ENCODE measurements at regions not wholly inside any gene's neighbourhood (a gene's known extent, or its start where the extent isn't known, plus 50 kb on each side); places are given as distances from the start of the nearest gene placed in this dataset.

- peaks cover 2% of the 10 kb centered on the region; the same call in 1 of the 2 replicates for H3K27me3 ChIP-seq (ENCODE audit: control insufficient read depth, insufficient read depth, low read length)
- no peaks in the 10 kb centered on the region for H3K36me3 ChIP-seq (ENCODE audit: control insufficient read depth, insufficient read depth, low read length)
- H3K4me3 ChIP-seq (ENCODE audit: low read length), result no peak overlapping the region
- WGBS (ENCODE audit: insufficient coverage, insufficient read length), result no CpG with 5 or more reads among the region's 5 CpGs
- no peaks in the 10 kb centered on the region for H3K9me3 ChIP-seq (ENCODE audit: control insufficient read depth, insufficient read depth, low read length)
- no peak overlapping the region for H3K27ac ChIP-seq (ENCODE audit: low read length)
- DNase-seq (ENCODE audit: low read depth, low spot score), result no peak
- H3K4me1 ChIP-seq (ENCODE audit: control insufficient read depth, insufficient read depth, low read length), result peaks cover 1% of the 10 kb centered on the region
Measured at GRCh38 chr11:113634940-113635575, 71.0 kb downstream of the TMPRSS5 start.

- no peaks in the 10 kb centered on the region for H3K36me3 ChIP-seq (ENCODE audit: control insufficient read depth, insufficient read depth, low read length)
- peaks cover 2% of the 10 kb centered on the region; the same call in 1 of the 2 replicates for H3K27me3 ChIP-seq (ENCODE audit: control insufficient read depth, insufficient read depth, low read length)
- no peak overlapping the region for H3K4me3 ChIP-seq (ENCODE audit: low read length)
- WGBS (ENCODE audit: insufficient coverage, insufficient read length), result no CpG with 5 or more reads among the region's 2 CpGs
- H3K27ac ChIP-seq (ENCODE audit: low read length), result no peak overlapping the region
- H3K4me1 ChIP-seq (ENCODE audit: control insufficient read depth, insufficient read depth, low read length), result peaks cover 7% of the 10 kb centered on the region
- no peaks in the 10 kb centered on the region for H3K9me3 ChIP-seq (ENCODE audit: control insufficient read depth, insufficient read depth, low read length)
- no peak for DNase-seq (ENCODE audit: low read depth, low spot score)
Measured at GRCh38 chr11:113632981-113633380, 73.1 kb downstream of the TMPRSS5 start.

- Histone ChIP-seq H3K9me3 (ENCODE audit: control insufficient read depth, insufficient read depth, low read length) (no peaks in the 10 kb centered on the region), H3K4me3 (ENCODE audit: low read length) (no peak overlapping the region), H3K4me1 (ENCODE audit: control insufficient read depth, insufficient read depth, low read length) (peaks cover 7% of the 10 kb centered on the region), H3K27me3 (ENCODE audit: control insufficient read depth, insufficient read depth, low read length) (peaks cover 4% of the 10 kb centered on the region; the same call in 1 of the 2 replicates), H3K27ac (ENCODE audit: low read length) (no peak overlapping the region), H3K36me3 (ENCODE audit: control insufficient read depth, insufficient read depth, low read length) (no peaks in the 10 kb centered on the region)
- WGBS (ENCODE audit: insufficient coverage, insufficient read length), result no CpG with 5 or more reads among the region's 8 CpGs
- no peak for DNase-seq (ENCODE audit: low read depth, low spot score)
Measured at GRCh38 chr11:113629562-113629961, 76.5 kb downstream of the TMPRSS5 start.

GRCh38 chr11:113628912-113629311 is 77.2 kb downstream of the TMPRSS5 start:
- peaks cover 7% of the 10 kb centered on the region for H3K4me1 ChIP-seq (ENCODE audit: control insufficient read depth, insufficient read depth, low read length)
- H3K9me3 ChIP-seq (ENCODE audit: control insufficient read depth, insufficient read depth, low read length), result no peaks in the 10 kb centered on the region
- no peaks in the 10 kb centered on the region for H3K36me3 ChIP-seq (ENCODE audit: control insufficient read depth, insufficient read depth, low read length)
- H3K27me3 ChIP-seq (ENCODE audit: control insufficient read depth, insufficient read depth, low read length), result peaks cover 4% of the 10 kb centered on the region; the same call in 1 of the 2 replicates
- no peak overlapping the region for H3K4me3 ChIP-seq (ENCODE audit: low read length)
- peak; percentile 72 for DNase-seq (ENCODE audit: low read depth, low spot score)
- H3K27ac ChIP-seq (ENCODE audit: low read length), result no peak overlapping the region
- no CpG with 5 or more reads among the region's 2 CpGs for WGBS (ENCODE audit: insufficient coverage, insufficient read length)

GRCh38 chr11:113627946-113628345 is 78.2 kb downstream of the TMPRSS5 start:
- no peak overlapping the region for H3K4me3 ChIP-seq (ENCODE audit: low read length)
- no peak overlapping the region for H3K27ac ChIP-seq (ENCODE audit: low read length)
- no peaks in the 10 kb centered on the region for H3K36me3 ChIP-seq (ENCODE audit: control insufficient read depth, insufficient read depth, low read length)
- no CpG with 5 or more reads among the region's 3 CpGs for WGBS (ENCODE audit: insufficient coverage, insufficient read length)
- peaks cover 7% of the 10 kb centered on the region for H3K4me1 ChIP-seq (ENCODE audit: control insufficient read depth, insufficient read depth, low read length)
- DNase-seq (ENCODE audit: low read depth, low spot score), result no peak
- H3K27me3 ChIP-seq (ENCODE audit: control insufficient read depth, insufficient read depth, low read length), result peaks cover 4% of the 10 kb centered on the region; the same call in 1 of the 2 replicates
- H3K9me3 ChIP-seq (ENCODE audit: control insufficient read depth, insufficient read depth, low read length), result no peaks in the 10 kb centered on the region

GRCh38 chr11:113627297-113627696 is 78.8 kb downstream of the TMPRSS5 start:
- DNase-seq (ENCODE audit: low read depth, low spot score), result no peak
- H3K9me3 ChIP-seq (ENCODE audit: control insufficient read depth, insufficient read depth, low read length), result no peaks in the 10 kb centered on the region
- peaks cover 4% of the 10 kb centered on the region; the same call in 1 of the 2 replicates for H3K27me3 ChIP-seq (ENCODE audit: control insufficient read depth, insufficient read depth, low read length)
- no peaks in the 10 kb centered on the region for H3K36me3 ChIP-seq (ENCODE audit: control insufficient read depth, insufficient read depth, low read length)
- H3K4me1 ChIP-seq (ENCODE audit: control insufficient read depth, insufficient read depth, low read length), result peaks cover 7% of the 10 kb centered on the region
- H3K4me3 ChIP-seq (ENCODE audit: low read length), result no peak overlapping the region
- no peak overlapping the region for H3K27ac ChIP-seq (ENCODE audit: low read length)
- no CpG with 5 or more reads among the region's 2 CpGs for WGBS (ENCODE audit: insufficient coverage, insufficient read length)

- H3K36me3 ChIP-seq (ENCODE audit: control insufficient read depth, insufficient read depth, low read length), result no peaks in the 10 kb centered on the region
- peaks cover 7% of the 10 kb centered on the region for H3K4me1 ChIP-seq (ENCODE audit: control insufficient read depth, insufficient read depth, low read length)
- H3K4me3 ChIP-seq (ENCODE audit: low read length), result no peak overlapping the region
- DNase-seq (ENCODE audit: low read depth, low spot score), result no peak
- peaks cover 4% of the 10 kb centered on the region; the same call in 1 of the 2 replicates for H3K27me3 ChIP-seq (ENCODE audit: control insufficient read depth, insufficient read depth, low read length)
- H3K27ac ChIP-seq (ENCODE audit: low read length), result no peak overlapping the region
- no peaks in the 10 kb centered on the region for H3K9me3 ChIP-seq (ENCODE audit: control insufficient read depth, insufficient read depth, low read length)
- WGBS (ENCODE audit: insufficient coverage, insufficient read length), result no CpG with 5 or more reads among the region's 2 CpGs
Measured at GRCh38 chr11:113626736-113627135, 79.4 kb downstream of the TMPRSS5 start.

- H3K4me3 ChIP-seq (ENCODE audit: low read length), result no peak overlapping the region
- no peak overlapping the region for H3K27ac ChIP-seq (ENCODE audit: low read length)
- H3K4me1 ChIP-seq (ENCODE audit: control insufficient read depth, insufficient read depth, low read length), result no peaks in the 10 kb centered on the region
- no peaks in the 10 kb centered on the region for H3K36me3 ChIP-seq (ENCODE audit: control insufficient read depth, insufficient read depth, low read length)
- WGBS (ENCODE audit: insufficient coverage, insufficient read length), result no CpG with 5 or more reads among the region's 1 CpG
- no peaks in the 10 kb centered on the region for H3K9me3 ChIP-seq (ENCODE audit: control insufficient read depth, insufficient read depth, low read length)
- DNase-seq (ENCODE audit: low read depth, low spot score), result no peak
- peaks cover 2% of the 10 kb centered on the region; the same call in 1 of the 2 replicates for H3K27me3 ChIP-seq (ENCODE audit: control insufficient read depth, insufficient read depth, low read length)
Measured at GRCh38 chr11:113623114-113623513, 83.0 kb downstream of the TMPRSS5 start.

GRCh38 chr11:113618360-113618759 is 87.7 kb downstream of the TMPRSS5 start:
- Histone ChIP-seq H3K9me3 (ENCODE audit: control insufficient read depth, insufficient read depth, low read length) (no peaks in the 10 kb centered on the region), H3K4me1 (ENCODE audit: control insufficient read depth, insufficient read depth, low read length) (no peaks in the 10 kb centered on the region; the same call in 1 of the 2 replicates), H3K27ac (ENCODE audit: low read length) (no peak overlapping the region), H3K36me3 (ENCODE audit: control insufficient read depth, insufficient read depth, low read length) (no peaks in the 10 kb centered on the region), H3K27me3 (ENCODE audit: control insufficient read depth, insufficient read depth, low read length) (no peaks in the 10 kb centered on the region), H3K4me3 (ENCODE audit: low read length) (no peak overlapping the region)
- no CpG with 5 or more reads among the region's 2 CpGs for WGBS (ENCODE audit: insufficient coverage, insufficient read length)
- no peak for DNase-seq (ENCODE audit: low read depth, low spot score)

GRCh38 chr11:113615773-113616172 is 90.3 kb downstream of the TMPRSS5 start:
- no peak for DNase-seq (ENCODE audit: low read depth, low spot score)
- no CpG with 5 or more reads among the region's 1 CpG for WGBS (ENCODE audit: insufficient coverage, insufficient read length)
- no peaks in the 10 kb centered on the region for H3K36me3 ChIP-seq (ENCODE audit: control insufficient read depth, insufficient read depth, low read length)

GRCh38 chr11:113615098-113615497 is 91.0 kb downstream of the TMPRSS5 start:
- Histone ChIP-seq H3K27ac (ENCODE audit: low read length) (no peak overlapping the region), H3K4me3 (ENCODE audit: low read length) (no peak overlapping the region), H3K4me1 (ENCODE audit: control insufficient read depth, insufficient read depth, low read length) (no peaks in the 10 kb centered on the region; the same call in 1 of the 2 replicates), H3K9me3 (ENCODE audit: control insufficient read depth, insufficient read depth, low read length) (no peaks in the 10 kb centered on the region), H3K36me3 (ENCODE audit: control insufficient read depth, insufficient read depth, low read length) (no peaks in the 10 kb centered on the region), H3K27me3 (ENCODE audit: control insufficient read depth, insufficient read depth, low read length) (no peaks in the 10 kb centered on the region)
- WGBS (ENCODE audit: insufficient coverage, insufficient read length), result no CpG with 5 or more reads among the region's 3 CpGs
- no peak for DNase-seq (ENCODE audit: low read depth, low spot score)

More at GRCh38 chr11:113615773-113616172, 90.3 kb downstream of the TMPRSS5 start:
- H3K4me1 ChIP-seq (ENCODE audit: control insufficient read depth, insufficient read depth, low read length), result no peaks in the 10 kb centered on the region; the same call in 1 of the 2 replicates
- H3K27ac ChIP-seq (ENCODE audit: low read length), result no peak overlapping the region
- H3K4me3 ChIP-seq (ENCODE audit: low read length), result no peak overlapping the region
- no peaks in the 10 kb centered on the region for H3K27me3 ChIP-seq (ENCODE audit: control insufficient read depth, insufficient read depth, low read length)
- H3K9me3 ChIP-seq (ENCODE audit: control insufficient read depth, insufficient read depth, low read length), result no peaks in the 10 kb centered on the region
